OCI-LY1 (cell line): ENCODE measurements at regions not wholly inside any gene's neighbourhood (a gene's known extent, or its start where the extent isn't known, plus 50 kb on each side); places are given as distances from the start of the nearest gene placed in this dataset.
A peak's percentile ranks its signal among the peaks of the same experiment; 100 is the strongest.

Experiments
- H2AFZ ChIP-seq: fragments of 200-600 bp; sonication (generic), shearing (Covaris generic); 2 replicates; pipeline ENCODE4 v1.6.0; 2014; ENCODE audit warnings: antibody characterized with exemption, mild to moderate bottlenecking, low read length
- H3F3A ChIP-seq: fragments of 200-600 bp; sonication (generic), shearing (Covaris generic); 2 replicates; pipeline ENCODE4 v1.6.0; 2014; ENCODE audit warnings: mild to moderate bottlenecking, antibody characterized with exemption, low read length, moderate library complexity; ENCODE audit not compliant: insufficient read depth
- H3K27ac ChIP-seq: fragments of 200-600 bp; sonication (generic); 2 replicates; pipeline ENCODE4 v1.5.1; 2014; ENCODE audit warnings: low read length, mixed run types, mild to moderate bottlenecking, low read depth; ENCODE audit not compliant: poor library complexity, severe bottlenecking
- H3K27me3 ChIP-seq: fragments of 200-600 bp; sonication (generic); 2 replicates; pipeline ENCODE4 v1.6.0; 2014; ENCODE audit warnings: antibody characterized with exemption, mild to moderate bottlenecking, low read length, moderate library complexity; ENCODE audit not compliant: insufficient read depth
- H3K36me3 ChIP-seq: fragments of 200-600 bp; sonication (generic); 2 replicates; pipeline ENCODE4 v1.6.1; 2014; ENCODE audit warnings: mild to moderate bottlenecking, antibody characterized with exemption, low read length, moderate library complexity, mixed read lengths; ENCODE audit not compliant: insufficient read depth
- H3K4me1 ChIP-seq: fragments of 200-600 bp; sonication (generic); 2 replicates; pipeline ENCODE4 v1.5.1; 2014; ENCODE audit warnings: mild to moderate bottlenecking, low read length, moderate library complexity; ENCODE audit not compliant: insufficient read depth, severe bottlenecking
- H3K4me2 ChIP-seq: fragments of 200-600 bp; sonication (generic), shearing (Covaris generic); 2 replicates; pipeline ENCODE4 v1.6.1; 2014; ENCODE audit warnings: low read length
- H3K4me3 ChIP-seq: fragments of 200-600 bp; sonication (generic); 2 replicates; pipeline ENCODE4 v1.5.1; 2014; ENCODE audit warnings: low read length, low read depth, mild to moderate bottlenecking, mixed read lengths; ENCODE audit not compliant: poor library complexity, severe bottlenecking
- H3K79me2 ChIP-seq: fragments of 200-600 bp; shearing (Covaris generic); 2 replicates; pipeline ENCODE4 v1.6.1; 2016; ENCODE audit warnings: mixed run types, low read length, mixed read lengths; ENCODE audit not compliant: insufficient read depth
- H3K9ac ChIP-seq: fragments of 200-600 bp; sonication (generic), shearing (Covaris generic); 2 replicates; pipeline ENCODE4 v1.6.1; 2014; ENCODE audit warnings: mild to moderate bottlenecking, low read length, mixed read lengths
- H3K9me2 ChIP-seq: fragments of 200-600 bp; sonication (generic), shearing (Covaris generic); 2 replicates; pipeline ENCODE4 v1.6.1; 2014; ENCODE audit warnings: low read depth, mild to moderate bottlenecking, low read length, mixed read lengths
- H3K9me3 ChIP-seq: fragments of 200-600 bp; shearing (Covaris generic); 2 replicates; pipeline ENCODE4 v1.6.1; 2014; ENCODE audit warnings: low read length, mixed read lengths
- H4K20me1 ChIP-seq: fragments of 200-600 bp; sonication (generic), shearing (Covaris generic); 2 replicates; pipeline ENCODE4 v1.6.0; 2016; ENCODE audit warnings: mild to moderate bottlenecking, low read length; ENCODE audit not compliant: insufficient read depth
- EZH2 ChIP-seq: fragments of 200-600 bp; sonication (generic), shearing (Covaris generic); IDR thresholded peaks from 2 replicates; pipeline ENCODE4 v1.8.0; 2017; ENCODE audit warnings: borderline replicate concordance, mixed run types, mild to moderate bottlenecking, antibody characterized with exemption, low read length, moderate library complexity, mixed read lengths
- TF ChIP-seq, protein P1 (sequence below): fragments of 200-600 bp; sonication (generic), shearing (Covaris generic); IDR thresholded peaks from 2 replicates; pipeline ENCODE4 v1.5.1; 2017; ENCODE audit warnings: mild to moderate bottlenecking, antibody characterized with exemption, low read length, moderate library complexity, mixed read lengths

- H2AFZ ChIP-seq = no peak overlapping the region
- no peaks in the 10 kb centered on the region for H3F3A ChIP-seq
- H3K9me2 ChIP-seq = no peaks in the 10 kb centered on the region
- H3K27ac ChIP-seq = no peak overlapping the region
- H4K20me1 ChIP-seq = no peaks in the 10 kb centered on the region
- no peak overlapping the region for H3K4me3 ChIP-seq
- no peaks in the 10 kb centered on the region for H3K27me3 ChIP-seq
- peaks cover 8% of the 10 kb centered on the region for H3K4me1 ChIP-seq
- no peak overlapping the region for H3K9ac ChIP-seq
- H3K9me3 ChIP-seq = no peaks in the 10 kb centered on the region
- H3K36me3 ChIP-seq = no peaks in the 10 kb centered on the region
- no peaks in the 10 kb centered on the region for H3K79me2 ChIP-seq
- no peak overlapping the region for H3K4me2 ChIP-seq
- no peak for TF ChIP-seq EZH2
- TF ChIP-seq, protein P1, sequence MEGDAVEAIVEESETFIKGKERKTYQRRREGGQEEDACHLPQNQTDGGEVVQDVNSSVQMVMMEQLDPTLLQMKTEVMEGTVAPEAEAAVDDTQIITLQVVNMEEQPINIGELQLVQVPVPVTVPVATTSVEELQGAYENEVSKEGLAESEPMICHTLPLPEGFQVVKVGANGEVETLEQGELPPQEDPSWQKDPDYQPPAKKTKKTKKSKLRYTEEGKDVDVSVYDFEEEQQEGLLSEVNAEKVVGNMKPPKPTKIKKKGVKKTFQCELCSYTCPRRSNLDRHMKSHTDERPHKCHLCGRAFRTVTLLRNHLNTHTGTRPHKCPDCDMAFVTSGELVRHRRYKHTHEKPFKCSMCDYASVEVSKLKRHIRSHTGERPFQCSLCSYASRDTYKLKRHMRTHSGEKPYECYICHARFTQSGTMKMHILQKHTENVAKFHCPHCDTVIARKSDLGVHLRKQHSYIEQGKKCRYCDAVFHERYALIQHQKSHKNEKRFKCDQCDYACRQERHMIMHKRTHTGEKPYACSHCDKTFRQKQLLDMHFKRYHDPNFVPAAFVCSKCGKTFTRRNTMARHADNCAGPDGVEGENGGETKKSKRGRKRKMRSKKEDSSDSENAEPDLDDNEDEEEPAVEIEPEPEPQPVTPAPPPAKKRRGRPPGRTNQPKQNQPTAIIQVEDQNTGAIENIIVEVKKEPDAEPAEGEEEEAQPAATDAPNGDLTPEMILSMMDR = no peak
These were observed 360.7 kb downstream of the GPM6A start for GRCh38 chr4:175451238-175451965.

DNA sequence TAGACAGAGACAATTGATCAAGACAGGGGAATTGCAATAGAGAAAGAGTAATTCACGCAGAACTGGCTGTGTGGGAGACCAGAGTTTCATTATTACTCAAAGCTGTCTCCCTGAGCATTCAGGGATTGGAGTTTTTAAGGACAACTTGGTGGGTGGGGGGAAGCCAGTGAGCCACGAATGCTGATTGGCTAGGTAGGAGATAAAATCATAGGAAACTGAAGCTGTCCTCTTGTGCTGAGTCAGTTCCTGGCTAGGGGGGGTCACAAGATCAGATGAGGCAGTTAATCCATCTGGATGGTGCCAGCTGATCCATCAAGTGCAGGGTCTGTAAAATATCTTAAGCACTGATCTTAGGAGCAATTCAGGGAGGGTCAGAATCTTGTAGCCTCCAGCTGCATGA, 358.6 kb downstream of the GPM6A start:
- TF ChIP-seq, protein P1 = no peak
- no peak for TF ChIP-seq EZH2
- no peak overlapping the region for H2AFZ ChIP-seq
- H3K9me3 ChIP-seq = no peaks in the 10 kb centered on the region
- H3K36me3 ChIP-seq = no peaks in the 10 kb centered on the region
- H3K4me2 ChIP-seq = no peak overlapping the region
- no peak overlapping the region for H3K4me3 ChIP-seq
- H3K4me1 ChIP-seq = peaks cover 8% of the 10 kb centered on the region
- H3K27me3 ChIP-seq = no peaks in the 10 kb centered on the region
- H3K79me2 ChIP-seq = no peaks in the 10 kb centered on the region
- no peaks in the 10 kb centered on the region for H3F3A ChIP-seq
- H4K20me1 ChIP-seq = no peaks in the 10 kb centered on the region
- H3K9me2 ChIP-seq = no peaks in the 10 kb centered on the region
- no peak overlapping the region for H3K27ac ChIP-seq
- no peak overlapping the region for H3K9ac ChIP-seq

- H3F3A ChIP-seq = no peaks in the 10 kb centered on the region
These were observed 355.9 kb downstream of the GPM6A start for GRCh38 chr4:175456131-175456530.

More at GRCh38 chr4:175456131-175456530, 355.9 kb downstream of the GPM6A start:
- H3K4me2 ChIP-seq = no peak overlapping the region
- no peak overlapping the region for H3K9ac ChIP-seq
- no peaks in the 10 kb centered on the region for H3K9me3 ChIP-seq
- no peaks in the 10 kb centered on the region for H3K36me3 ChIP-seq
- no peaks in the 10 kb centered on the region for H3K27me3 ChIP-seq
- H3K79me2 ChIP-seq = no peaks in the 10 kb centered on the region
- H4K20me1 ChIP-seq = no peaks in the 10 kb centered on the region
- H3K9me2 ChIP-seq = no peaks in the 10 kb centered on the region
- 0 out of 2 replicates have a peak overlapping the region, but pooled peaks have one; percentile 20 for H2AFZ ChIP-seq
- no peak overlapping the region for H3K4me3 ChIP-seq
- no peak overlapping the region for H3K27ac ChIP-seq
- TF ChIP-seq EZH2 = no peak
- TF ChIP-seq, protein P1 = no peak
- H3K4me1 ChIP-seq = peaks cover 8% of the 10 kb centered on the region
